GM12874 (cell line): ENCODE measurements at regions not wholly inside any gene's neighbourhood (a gene's known extent, or its start where the extent isn't known, plus 50 kb on each side); places are given as distances from the start of the nearest gene placed in this dataset.

ENCODE experiments used
- TF ChIP-seq, protein P1 (sequence below): IDR thresholded peaks from 2 replicates; pipeline ENCODE4 v1.5.1; 2011; ENCODE audit warnings: low read depth, mild to moderate bottlenecking, control low read depth, low read length, moderate library complexity; ENCODE audit not compliant: insufficient read depth

DNA sequence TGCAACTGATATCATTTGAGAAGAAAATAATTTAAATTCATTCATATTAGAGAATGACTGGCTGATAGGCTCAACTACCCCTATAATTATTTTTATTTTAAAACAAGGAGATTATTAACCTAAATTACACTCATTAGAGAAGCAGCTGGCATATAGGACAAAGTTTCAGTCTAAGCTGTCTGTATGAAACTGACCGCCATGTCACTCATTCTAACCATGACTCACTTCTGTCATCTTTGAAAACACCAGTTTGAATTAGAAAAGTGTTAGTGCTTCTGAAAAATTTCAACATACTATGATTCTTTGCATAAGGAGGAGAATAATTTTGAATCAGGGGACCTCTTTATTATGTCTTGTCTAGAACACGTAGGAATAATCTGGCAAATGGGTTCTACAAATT is 1058.5 kb downstream of the ROBO2 start:
- TF ChIP-seq, protein P1, sequence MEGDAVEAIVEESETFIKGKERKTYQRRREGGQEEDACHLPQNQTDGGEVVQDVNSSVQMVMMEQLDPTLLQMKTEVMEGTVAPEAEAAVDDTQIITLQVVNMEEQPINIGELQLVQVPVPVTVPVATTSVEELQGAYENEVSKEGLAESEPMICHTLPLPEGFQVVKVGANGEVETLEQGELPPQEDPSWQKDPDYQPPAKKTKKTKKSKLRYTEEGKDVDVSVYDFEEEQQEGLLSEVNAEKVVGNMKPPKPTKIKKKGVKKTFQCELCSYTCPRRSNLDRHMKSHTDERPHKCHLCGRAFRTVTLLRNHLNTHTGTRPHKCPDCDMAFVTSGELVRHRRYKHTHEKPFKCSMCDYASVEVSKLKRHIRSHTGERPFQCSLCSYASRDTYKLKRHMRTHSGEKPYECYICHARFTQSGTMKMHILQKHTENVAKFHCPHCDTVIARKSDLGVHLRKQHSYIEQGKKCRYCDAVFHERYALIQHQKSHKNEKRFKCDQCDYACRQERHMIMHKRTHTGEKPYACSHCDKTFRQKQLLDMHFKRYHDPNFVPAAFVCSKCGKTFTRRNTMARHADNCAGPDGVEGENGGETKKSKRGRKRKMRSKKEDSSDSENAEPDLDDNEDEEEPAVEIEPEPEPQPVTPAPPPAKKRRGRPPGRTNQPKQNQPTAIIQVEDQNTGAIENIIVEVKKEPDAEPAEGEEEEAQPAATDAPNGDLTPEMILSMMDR = no peak

DNA sequence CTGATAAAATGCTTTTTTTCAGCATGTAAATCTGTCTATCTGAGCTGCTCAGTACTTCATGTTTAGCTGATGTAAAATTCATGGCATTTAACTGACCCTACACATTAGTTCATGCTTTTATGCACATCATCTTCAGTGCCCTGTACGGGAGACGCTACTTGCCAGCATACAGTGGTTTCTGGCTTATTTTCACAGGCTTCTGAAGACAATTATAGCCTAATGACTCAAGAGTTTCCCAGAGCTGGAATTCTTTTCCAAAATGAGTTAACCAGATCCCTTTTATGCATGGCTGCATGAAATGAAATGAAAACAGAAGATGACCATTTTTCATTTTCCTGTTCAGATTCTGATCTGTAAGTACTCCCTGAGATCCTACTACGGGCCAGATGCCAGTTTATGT is 1061.5 kb downstream of the ROBO2 start:
- TF ChIP-seq, protein P1 = no peak

DNA sequence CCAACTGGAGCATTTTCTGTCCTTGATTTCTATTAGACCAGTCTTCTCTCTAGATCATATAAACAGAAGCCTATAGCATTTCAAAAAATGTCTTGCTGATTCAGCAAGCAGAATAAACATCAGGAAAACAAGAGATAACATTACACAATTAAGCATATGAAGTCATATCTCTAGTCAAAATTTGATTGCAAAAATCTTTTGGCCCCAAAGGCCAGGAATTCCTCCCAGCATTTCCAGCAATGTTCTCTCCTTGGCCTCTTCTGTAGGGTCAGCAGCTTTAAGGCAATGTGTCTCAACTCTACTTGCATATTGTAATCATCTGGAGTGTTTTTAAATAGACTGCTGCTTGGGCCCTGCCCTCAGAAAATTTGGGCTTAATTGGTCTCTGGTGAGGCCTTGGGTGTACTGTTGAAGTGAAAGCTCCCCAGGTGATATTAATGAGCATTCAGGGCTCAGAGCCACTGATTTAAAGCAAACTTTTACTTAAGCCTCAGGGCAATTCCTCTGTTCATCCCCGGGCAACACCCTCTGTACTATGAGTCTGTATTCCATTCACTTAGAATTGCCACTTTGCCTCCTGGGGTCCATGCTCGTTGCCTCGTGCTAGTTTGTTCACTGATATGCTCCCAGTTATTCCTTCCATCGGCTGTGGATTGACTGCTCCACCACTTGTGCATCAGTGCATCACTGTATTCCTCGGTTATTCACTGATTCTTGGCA is 1072.6 kb downstream of the ROBO2 start:
- TF ChIP-seq, protein P1 = no peak

DNA sequence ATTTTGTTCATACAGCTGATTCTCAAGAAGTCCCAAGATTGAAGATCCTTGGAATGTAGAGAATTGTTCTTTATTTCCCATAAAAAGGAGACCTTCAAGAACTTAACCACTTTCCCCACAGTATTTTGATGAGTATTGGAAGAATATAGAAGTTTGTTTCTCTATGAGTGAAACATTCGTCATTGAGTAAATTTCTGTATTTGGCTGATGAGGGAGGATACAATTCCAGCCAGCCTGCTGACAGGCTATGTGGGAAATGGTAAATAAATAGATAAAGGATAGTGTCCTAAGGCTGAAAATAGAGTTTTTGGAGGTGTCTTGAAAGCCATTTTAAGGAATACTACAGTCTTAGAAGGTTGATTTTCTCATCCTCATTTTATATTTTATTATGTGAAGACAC is 1076.1 kb downstream of the ROBO2 start:
- TF ChIP-seq, protein P1 = no peak

DNA sequence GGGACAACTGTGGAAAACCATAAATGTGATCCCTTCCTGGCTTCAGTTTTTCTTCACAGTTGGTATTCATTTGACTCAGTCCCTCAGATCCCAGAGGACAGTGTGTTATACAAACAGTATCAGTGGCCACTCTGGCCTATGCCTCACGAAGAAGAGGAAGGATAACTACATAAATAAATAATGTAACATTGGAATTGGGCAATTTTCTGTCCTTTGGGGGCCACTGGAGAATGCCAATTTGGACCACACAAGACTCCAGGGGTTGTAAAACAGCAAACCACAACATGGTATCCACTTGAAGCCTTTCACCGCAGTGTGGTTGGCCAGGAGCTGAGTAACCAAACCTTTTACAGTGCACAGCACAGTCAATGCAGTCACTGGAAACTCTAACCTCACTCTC is 1077.0 kb downstream of the ROBO2 start:
- TF ChIP-seq, protein P1 = no peak

DNA sequence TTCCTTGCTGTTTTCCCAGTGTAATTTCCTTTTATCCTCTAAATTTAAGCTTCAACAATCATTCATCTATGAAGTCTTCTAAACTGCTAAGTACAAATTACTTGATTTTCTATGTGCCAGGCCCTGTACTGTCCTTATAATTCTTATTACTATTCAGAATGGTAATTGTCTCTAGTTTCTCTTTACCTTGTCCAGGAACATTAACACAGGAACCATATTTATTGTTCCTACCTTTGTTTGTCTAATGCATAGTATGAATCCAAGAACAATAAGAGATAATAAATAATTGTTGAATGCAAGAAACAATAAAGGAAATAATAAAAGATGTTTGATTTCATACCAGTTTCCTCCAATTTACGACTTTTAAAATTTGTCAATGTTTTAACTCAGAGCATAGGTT is 1083.2 kb downstream of the ROBO2 start:
- TF ChIP-seq, protein P1 = no peak

DNA sequence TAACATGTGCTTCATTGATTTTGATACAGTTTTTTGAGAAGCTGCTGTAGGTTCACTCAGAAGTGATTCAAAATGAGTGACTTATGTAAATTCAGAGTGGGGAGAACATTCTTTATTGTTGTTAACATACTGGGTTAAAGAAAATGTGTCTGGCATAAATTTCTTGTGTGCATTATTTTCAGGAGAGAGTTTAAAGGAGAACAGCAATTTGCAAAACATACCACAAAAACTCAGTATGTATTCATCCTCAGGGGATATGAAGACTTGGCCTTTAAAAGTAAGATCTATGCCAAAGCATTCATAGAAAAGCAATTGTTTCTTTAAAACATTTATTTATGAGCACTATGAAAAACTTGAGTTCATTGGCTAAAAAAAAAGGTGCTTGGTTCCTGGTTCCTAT is 1089.8 kb downstream of the ROBO2 start:
- TF ChIP-seq, protein P1 = no peak
